ENCODE measurements at regions not wholly inside any gene's neighbourhood (a gene's known extent, or its start where the extent isn't known, plus 50 kb on each side); places are given as distances from the start of the nearest gene placed in this dataset.

DNA sequence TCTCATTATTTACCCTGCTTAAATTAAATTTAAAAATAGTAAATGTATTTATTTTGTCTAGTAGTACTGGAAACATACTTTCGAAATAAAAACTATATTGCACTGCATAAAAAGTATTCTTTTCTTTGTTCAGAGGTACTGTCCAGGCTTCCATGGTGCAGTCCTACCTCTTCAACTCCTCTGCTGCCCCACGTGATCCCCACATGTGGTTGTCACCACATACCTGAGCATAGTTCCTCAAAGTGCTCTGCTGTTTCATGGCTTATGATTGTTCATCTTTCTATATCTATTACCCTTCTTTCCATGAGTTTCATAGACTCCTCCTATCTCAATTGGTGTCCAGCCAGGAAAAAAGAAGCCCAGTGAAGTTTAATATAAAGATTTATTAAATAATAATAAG, 317.5 kb upstream of the OR4E1 start:
- TF ChIP-seq EP300 (IDR thresholded peaks at IDR 0.05; ENCODE audit: borderline replicate concordance) (no peak), CEBPB (IDR thresholded peaks at IDR 0.05) (no peak), NFIC (IDR thresholded peaks at IDR 0.05) (no peak)
- TF ChIP-seq, protein P1, sequence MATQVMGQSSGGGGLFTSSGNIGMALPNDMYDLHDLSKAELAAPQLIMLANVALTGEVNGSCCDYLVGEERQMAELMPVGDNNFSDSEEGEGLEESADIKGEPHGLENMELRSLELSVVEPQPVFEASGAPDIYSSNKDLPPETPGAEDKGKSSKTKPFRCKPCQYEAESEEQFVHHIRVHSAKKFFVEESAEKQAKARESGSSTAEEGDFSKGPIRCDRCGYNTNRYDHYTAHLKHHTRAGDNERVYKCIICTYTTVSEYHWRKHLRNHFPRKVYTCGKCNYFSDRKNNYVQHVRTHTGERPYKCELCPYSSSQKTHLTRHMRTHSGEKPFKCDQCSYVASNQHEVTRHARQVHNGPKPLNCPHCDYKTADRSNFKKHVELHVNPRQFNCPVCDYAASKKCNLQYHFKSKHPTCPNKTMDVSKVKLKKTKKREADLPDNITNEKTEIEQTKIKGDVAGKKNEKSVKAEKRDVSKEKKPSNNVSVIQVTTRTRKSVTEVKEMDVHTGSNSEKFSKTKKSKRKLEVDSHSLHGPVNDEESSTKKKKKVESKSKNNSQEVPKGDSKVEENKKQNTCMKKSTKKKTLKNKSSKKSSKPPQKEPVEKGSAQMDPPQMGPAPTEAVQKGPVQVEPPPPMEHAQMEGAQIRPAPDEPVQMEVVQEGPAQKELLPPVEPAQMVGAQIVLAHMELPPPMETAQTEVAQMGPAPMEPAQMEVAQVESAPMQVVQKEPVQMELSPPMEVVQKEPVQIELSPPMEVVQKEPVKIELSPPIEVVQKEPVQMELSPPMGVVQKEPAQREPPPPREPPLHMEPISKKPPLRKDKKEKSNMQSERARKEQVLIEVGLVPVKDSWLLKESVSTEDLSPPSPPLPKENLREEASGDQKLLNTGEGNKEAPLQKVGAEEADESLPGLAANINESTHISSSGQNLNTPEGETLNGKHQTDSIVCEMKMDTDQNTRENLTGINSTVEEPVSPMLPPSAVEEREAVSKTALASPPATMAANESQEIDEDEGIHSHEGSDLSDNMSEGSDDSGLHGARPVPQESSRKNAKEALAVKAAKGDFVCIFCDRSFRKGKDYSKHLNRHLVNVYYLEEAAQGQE (IDR thresholded peaks at IDR 0.05; ENCODE audit: low read depth): no peak
